MCF 10A (cell line): ENCODE measurements at regions not wholly inside any gene's neighbourhood (a gene's known extent, or its start where the extent isn't known, plus 50 kb on each side); places are given as distances from the start of the nearest gene placed in this dataset.
A peak's percentile ranks its signal among the peaks of the same experiment; 100 is the strongest.

ENCODE experiments used
- BruUV-seq: library from RNA; stranded (reverse); fragments of 400-500 nt; replicated peaks from 2 replicates; lab custom pipeline; 2021; lab: Mats Ljungman, UMichigan
- CTCF ChIA-PET: fragments of 300-600 bp; sonication (Branson Sonifier 250); formaldehyde crosslinking; extraction: SDS; loops from one replicate; lab custom pipeline; 2021; ENCODE audit warnings: antibody characterized with exemption, inconsistent platforms; lab: Yijun Ruan, JAX
- POLR2A ChIA-PET: fragments of 300-600, 350-650 bp; sonication (Branson Sonifier 250); formaldehyde crosslinking; extraction: SDS; loops from one replicate; lab custom pipeline; 2020; ENCODE audit warnings: antibody characterized with exemption, inconsistent platforms; lab: Yijun Ruan, JAX
- DNase-seq: peaks from one replicate; pipeline ENCODE4 v3.0.0-alpha.2; 2018; ENCODE audit not compliant: unreplicated experiment
- H3K27ac Mint-ChIP-seq: one replicate; pipeline ENCODE4 v1.8.0; 2022; ENCODE audit warnings: mild to moderate bottlenecking, low read depth, mixed read lengths; ENCODE audit not compliant: unreplicated experiment
- H3K27me3 Mint-ChIP-seq: one replicate; pipeline ENCODE4 v1.8.0; 2022; ENCODE audit warnings: mixed read lengths; ENCODE audit not compliant: insufficient read depth, unreplicated experiment
- H3K36me3 Mint-ChIP-seq: one replicate; pipeline ENCODE4 v1.8.0; 2022; ENCODE audit warnings: mild to moderate bottlenecking, moderate library complexity, mixed read lengths; ENCODE audit not compliant: insufficient read depth, unreplicated experiment
- H3K4me1 Mint-ChIP-seq: one replicate; pipeline ENCODE4 v1.8.0; 2022; ENCODE audit warnings: mixed read lengths; ENCODE audit not compliant: insufficient read depth, unreplicated experiment
- H3K4me3 Mint-ChIP-seq: one replicate; pipeline ENCODE4 v1.8.0; 2022; ENCODE audit warnings: mild to moderate bottlenecking, moderate library complexity, mixed read lengths; ENCODE audit not compliant: unreplicated experiment
- H3K9me3 Mint-ChIP-seq: one replicate; pipeline ENCODE4 v1.8.0; 2022; ENCODE audit warnings: mixed read lengths; ENCODE audit not compliant: unreplicated experiment
- intact Hi-C: fragments of 100-400 bp; cut with micrococcal nuclease; formaldehyde crosslinking; loops from 2 replicates; pipeline ENCODE4 v1.14.1; 2022
- TF ChIP-seq, protein P1 (sequence below): fragments of 200-600 bp; IDR thresholded peaks from one replicate; pipeline ENCODE4 v1.8.0; 2022; ENCODE audit warnings: antibody characterized with exemption, mild to moderate bottlenecking; ENCODE audit not compliant: unreplicated experiment

GRCh38 chr5:81855591-81855990 lies 104.7 kb upstream of the SSBP2 start:
- BruUV-seq, result no TSS peak
- no peaks in the 10 kb centered on the region for H3K9me3 Mint-ChIP-seq
- peaks cover 44% of the 10 kb centered on the region for H3K4me1 Mint-ChIP-seq
- peak overlapping the region; percentile 72 for H3K27ac Mint-ChIP-seq
- intact Hi-C loops, result loop anchor here (1.0 kb wide), 1 partner anchor 251 kb away; no protein-coding TSS in a partner anchor
- peak overlapping the region; percentile 9 for H3K4me3 Mint-ChIP-seq
- no peaks in the 10 kb centered on the region for H3K36me3 Mint-ChIP-seq
- no peaks in the 10 kb centered on the region for H3K27me3 Mint-ChIP-seq
- TF ChIP-seq, protein P1, sequence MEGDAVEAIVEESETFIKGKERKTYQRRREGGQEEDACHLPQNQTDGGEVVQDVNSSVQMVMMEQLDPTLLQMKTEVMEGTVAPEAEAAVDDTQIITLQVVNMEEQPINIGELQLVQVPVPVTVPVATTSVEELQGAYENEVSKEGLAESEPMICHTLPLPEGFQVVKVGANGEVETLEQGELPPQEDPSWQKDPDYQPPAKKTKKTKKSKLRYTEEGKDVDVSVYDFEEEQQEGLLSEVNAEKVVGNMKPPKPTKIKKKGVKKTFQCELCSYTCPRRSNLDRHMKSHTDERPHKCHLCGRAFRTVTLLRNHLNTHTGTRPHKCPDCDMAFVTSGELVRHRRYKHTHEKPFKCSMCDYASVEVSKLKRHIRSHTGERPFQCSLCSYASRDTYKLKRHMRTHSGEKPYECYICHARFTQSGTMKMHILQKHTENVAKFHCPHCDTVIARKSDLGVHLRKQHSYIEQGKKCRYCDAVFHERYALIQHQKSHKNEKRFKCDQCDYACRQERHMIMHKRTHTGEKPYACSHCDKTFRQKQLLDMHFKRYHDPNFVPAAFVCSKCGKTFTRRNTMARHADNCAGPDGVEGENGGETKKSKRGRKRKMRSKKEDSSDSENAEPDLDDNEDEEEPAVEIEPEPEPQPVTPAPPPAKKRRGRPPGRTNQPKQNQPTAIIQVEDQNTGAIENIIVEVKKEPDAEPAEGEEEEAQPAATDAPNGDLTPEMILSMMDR, result no peak
- no peak for DNase-seq
- POLR2A ChIA-PET, result interaction anchor here (0.7 to 3.9 kb wide), 12 partner anchors 50 to 348 kb away, joined by 3 to 41 read pairs (median 5); partner anchors contain the start of genes ATG10 and SSBP2
- CTCF ChIA-PET, result interaction anchor here (0.7 to 2.2 kb wide), 3 partner anchors 19 to 309 kb away, joined by 3 to 15 read pairs (median 7); no protein-coding TSS in a partner anchor

GRCh38 chr5:81854915-81855314 lies 104.0 kb upstream of the SSBP2 start:
- POLR2A ChIA-PET, result interaction anchor here (0.6 to 7.4 kb wide), 13 partner anchors 30 to 319 kb away, joined by 3 to 331 read pairs (median 4); partner anchors contain the start of gene SSBP2
- no TSS peak for BruUV-seq
- DNase-seq, result peak; percentile 28
- CTCF ChIA-PET, result interaction anchor here (0.7 kb wide), 1 partner anchor 689 kb away, joined by 3 read pairs; no protein-coding TSS in a partner anchor
- intact Hi-C loops, result loop anchor here (1.0 kb wide), 1 partner anchor 251 kb away; no protein-coding TSS in a partner anchor
- Mint-ChIP-seq H3K9me3 (no peaks in the 10 kb centered on the region), H3K27me3 (no peaks in the 10 kb centered on the region), H3K4me3 (no peak overlapping the region), H3K4me1 (peaks cover 50% of the 10 kb centered on the region), H3K27ac (peak overlapping the region; percentile 72), H3K36me3 (no peaks in the 10 kb centered on the region)
- TF ChIP-seq, protein P1, result no peak

- BruUV-seq, result no TSS peak
- no peaks in the 10 kb centered on the region for H3K27me3 Mint-ChIP-seq
- DNase-seq, result no peak
- H3K4me3 Mint-ChIP-seq, result no peak overlapping the region
- H3K4me1 Mint-ChIP-seq, result peaks cover 50% of the 10 kb centered on the region
- peak overlapping the region; percentile 72 for H3K27ac Mint-ChIP-seq
- POLR2A ChIA-PET, result interaction anchor here (0.6 to 7.4 kb wide), 13 partner anchors 29 to 320 kb away, joined by 3 to 331 read pairs (median 4); partner anchors contain the start of gene SSBP2
- TF ChIP-seq, protein P1, result peak; percentile 17
- no peaks in the 10 kb centered on the region for H3K36me3 Mint-ChIP-seq
- CTCF ChIA-PET, result interaction anchor here (0.7 to 0.8 kb wide), 2 partner anchors 30 to 689 kb away, joined by 3 read pairs; no protein-coding TSS in a partner anchor
- intact Hi-C loops, result no loop called here
- H3K9me3 Mint-ChIP-seq, result no peaks in the 10 kb centered on the region
These were observed 103.6 kb upstream of the SSBP2 start for GRCh38 chr5:81854485-81854884.

DNA sequence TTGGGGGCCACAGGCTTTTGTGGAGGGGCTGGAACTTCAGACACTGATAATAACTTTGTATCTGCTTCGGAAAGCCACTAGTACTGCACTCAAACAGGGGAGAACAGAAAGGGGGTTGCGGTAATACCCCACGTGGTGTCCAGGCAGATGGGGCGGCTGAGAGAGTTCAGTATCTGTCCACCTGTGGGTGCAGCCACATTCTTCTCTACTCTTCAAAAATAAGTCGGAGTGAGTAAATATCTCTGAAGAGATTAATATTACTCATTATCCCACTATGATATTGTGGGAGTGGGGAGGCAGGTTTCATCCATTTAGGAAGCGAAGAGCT lies 102.1 kb upstream of the SSBP2 start:
- ChIA-PET POLR2A (interaction anchor here (0.6 to 7.4 kb wide), 8 partner anchors 65 to 254 kb away, joined by 3 to 331 read pairs (median 14); partner anchors contain the start of genes ATG10 and SSBP2), CTCF (no interaction called here)
- no peaks in the 10 kb centered on the region for H3K9me3 Mint-ChIP-seq
- no TSS peak for BruUV-seq
- peak overlapping the region; percentile 83 for H3K4me3 Mint-ChIP-seq
- TF ChIP-seq, protein P1, result no peak
- H3K27me3 Mint-ChIP-seq, result no peaks in the 10 kb centered on the region
- intact Hi-C loops, result loop anchor here (2.0 kb wide), 1 partner anchor 346 kb away; no protein-coding TSS in a partner anchor
- H3K4me1 Mint-ChIP-seq, result peaks cover 47% of the 10 kb centered on the region
- H3K36me3 Mint-ChIP-seq, result no peaks in the 10 kb centered on the region
- peak overlapping the region; percentile 84 for H3K27ac Mint-ChIP-seq
- no peak for DNase-seq
